ENCODE measurements at regions not wholly inside any gene's neighbourhood (a gene's known extent, or its start where the extent isn't known, plus 50 kb on each side); places are given as distances from the start of the nearest gene placed in this dataset.
"Not testable (repeated sequence)": the region's sequence is repeated elsewhere in the genome, so short reads cannot be mapped to it uniquely, and the experiment has no call there.

DNA sequence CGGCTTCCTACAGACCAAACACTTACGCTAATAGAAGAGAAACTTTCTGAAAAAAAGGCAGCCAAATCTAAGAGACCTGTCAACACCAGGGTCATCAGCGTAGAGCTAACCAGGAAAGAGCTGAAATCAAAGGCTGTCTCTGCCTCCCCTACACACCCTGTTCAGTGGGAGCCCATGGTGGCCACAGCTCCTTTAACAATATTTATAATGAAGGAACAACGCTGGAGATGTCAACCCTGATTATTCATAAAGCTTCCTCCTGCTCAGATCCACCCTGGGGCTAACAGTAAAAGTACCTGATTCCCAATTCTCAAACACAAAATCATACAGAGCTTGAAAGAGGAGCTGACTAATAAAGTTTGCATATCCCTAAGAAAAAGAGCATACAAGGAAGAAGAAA, 133.7 kb downstream of the ANXA2 start:
- DNase-seq, result no peak

DNA sequence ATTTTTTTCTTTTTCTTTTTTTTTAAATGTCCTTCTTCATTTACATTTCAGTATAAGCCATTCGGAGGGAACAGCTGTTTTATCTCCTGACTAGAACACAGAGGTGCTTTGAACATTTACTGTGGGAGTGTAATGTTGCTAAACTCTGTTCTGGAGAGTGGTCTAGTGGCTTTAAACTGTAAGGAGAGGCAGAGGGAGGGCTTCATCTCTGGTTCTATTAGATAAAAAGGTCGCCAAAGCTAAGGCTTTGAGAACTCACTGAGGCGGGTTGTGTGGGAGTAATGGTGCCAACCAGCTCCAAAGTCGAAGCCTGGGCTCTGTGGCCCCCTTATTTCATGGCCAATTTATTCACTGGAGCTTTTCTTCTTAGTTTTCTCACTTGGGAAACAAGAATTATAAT, 133.2 kb downstream of the ANXA2 start:
- peak; percentile 33 for DNase-seq

DNA sequence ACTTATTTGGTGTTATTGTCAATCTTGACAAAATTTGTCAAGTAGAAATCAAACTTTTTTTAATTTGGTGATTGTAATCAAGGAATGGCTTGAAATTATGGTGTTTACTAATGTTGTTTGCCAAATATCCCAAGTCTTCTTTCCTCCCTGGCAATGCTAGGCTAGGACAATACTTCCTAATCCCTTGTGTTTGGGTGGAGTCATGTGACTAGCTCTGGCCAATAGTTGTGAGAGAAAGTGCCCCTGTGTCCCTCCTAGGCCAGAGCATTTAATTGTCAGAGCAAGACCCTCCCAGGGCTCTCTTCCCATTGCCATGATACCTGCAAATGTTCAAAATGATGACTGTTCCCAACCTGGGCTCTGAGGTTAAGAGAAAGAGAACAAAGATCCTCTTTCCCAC, 132.7 kb downstream of the ANXA2 start:
- DNase-seq, result no peak

DNA sequence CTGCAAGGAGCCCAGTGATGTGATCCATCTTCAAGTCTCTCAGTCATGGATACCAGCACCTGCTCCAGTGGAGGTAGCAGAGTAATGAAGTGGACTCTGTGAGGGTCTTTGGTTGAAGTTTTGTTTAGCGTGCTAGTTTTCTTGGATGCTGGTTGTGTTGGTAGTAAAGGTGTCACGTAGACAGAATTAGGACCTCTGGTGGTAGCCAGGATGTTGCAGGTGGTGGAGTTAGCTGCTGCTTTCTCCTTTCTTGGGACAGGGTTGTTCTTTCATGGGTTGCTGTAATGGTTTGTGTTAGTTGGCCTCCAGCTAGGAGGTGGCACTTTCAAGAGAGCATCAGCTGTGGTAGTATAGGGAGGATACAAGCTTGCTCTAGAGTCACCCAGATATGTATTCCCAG, 125.2 kb downstream of the ANXA2 start:
- no peak for DNase-seq

DNA sequence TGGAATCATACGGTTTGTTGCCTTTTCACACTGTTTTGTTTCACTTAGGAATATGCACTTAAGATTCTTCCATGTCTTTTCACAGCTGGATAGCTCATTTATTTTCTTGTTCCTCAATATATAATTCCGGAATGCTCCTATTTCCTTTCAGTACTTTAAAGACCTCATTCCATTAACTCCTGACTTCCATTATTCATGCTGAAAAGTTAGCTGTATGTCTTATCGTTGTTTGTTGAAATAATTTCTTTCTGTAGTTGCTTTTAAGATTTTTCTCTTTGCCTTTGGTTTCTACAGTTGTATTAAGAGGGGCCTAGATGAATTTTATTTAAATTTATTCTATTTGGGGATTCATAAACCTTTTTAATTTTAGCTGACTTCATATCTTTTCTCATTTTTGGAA, 122.2 kb downstream of the ANXA2 start:
- DNase-seq, result no peak

DNA sequence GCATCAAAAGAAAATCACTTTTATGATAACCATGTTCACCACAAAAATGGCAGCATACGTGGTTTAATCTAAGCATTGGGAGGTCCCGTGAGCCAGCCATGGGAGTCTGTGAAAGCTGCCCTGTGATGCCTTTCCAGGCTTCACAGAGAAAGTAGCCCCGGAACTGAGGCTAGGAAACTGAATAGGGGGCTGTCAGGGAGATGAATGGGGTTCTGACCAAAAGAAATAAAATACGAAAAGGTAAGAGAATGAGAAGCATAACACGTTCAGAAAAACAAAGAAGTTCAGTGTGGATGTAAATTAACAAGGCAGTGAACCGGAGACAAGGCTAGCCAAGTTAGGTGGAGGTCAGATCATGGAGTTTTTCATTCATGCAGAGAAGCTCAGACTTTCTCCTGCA, 118.9 kb downstream of the ANXA2 start:
- DNase-seq, result peak; percentile 35

DNA sequence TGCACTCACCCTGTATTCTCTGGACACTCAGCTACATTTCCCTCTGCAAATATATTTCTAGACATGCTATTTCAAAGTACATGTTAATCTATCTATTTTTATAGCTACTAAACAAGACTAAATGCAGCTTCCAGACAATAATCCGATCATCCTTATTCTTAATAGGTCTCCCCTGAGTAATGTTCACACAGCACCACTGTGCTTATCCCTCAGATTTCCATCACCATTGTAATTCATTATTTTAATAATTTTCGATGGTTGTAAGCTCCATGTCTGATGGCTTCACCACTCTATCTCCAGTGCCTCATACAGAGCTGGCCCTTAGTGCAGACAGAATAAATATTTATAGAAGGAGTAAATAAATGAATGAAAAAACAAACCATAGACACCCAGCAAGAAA, 117.5 kb downstream of the ANXA2 start:
- no peak for DNase-seq

DNA sequence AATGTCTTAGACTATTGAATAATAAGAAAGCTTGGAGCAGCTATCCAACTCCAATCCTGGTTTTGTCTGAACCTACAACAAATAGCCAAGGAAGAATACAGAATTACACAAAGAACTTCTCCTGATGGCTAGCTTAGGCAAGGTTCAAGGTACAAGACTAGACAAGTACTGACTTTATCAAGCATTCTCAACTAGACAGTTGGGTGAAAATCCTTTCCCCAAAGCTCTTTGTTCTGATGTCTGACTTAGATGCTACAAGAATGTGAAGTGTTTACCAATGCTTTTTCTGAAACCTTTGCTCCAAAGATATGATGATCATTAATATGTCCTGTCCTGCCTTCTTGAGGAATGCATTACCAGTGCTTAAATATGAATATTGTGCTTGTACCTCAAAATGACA, 113.8 kb downstream of the ANXA2 start:
- no peak for DNase-seq

DNA sequence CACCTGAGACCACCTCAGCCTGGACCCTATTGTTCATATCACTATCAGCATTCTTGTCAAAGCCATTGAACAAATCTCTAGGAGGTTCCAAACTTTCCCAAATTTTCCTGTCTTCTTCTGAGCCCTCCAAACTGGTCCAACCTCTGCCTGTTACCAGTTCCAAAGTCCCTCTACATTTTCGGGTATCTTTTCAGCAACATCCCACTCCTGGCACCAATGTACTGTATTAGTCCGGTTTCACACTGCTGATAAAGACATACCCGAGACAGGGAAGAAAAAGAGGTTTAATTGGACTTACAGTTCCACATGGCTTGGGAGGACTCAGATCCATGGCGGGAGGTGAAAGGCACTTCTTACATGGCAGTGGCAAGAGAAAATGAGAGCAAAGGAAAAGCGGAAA, 101.9 kb downstream of the ANXA2 start:
- not testable (repeated sequence) for DNase-seq

DNA sequence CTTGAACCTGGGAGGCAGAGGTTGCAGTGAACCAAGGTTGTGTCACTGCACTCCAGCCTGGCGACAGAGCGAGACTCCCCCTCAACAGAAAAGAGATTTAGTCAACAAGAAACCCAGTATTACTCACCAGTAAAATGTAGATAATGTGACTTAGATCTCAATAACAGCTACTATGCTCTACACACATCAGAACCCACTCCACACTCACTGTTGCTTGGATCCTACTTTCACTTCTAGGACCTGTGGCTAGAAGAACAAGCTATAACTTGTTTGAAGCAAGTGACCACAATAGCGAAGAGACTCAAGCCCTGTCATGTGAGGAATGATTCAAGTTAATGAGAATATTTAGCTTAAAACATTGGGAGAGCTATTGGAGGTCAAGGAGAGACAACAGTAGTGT, 100.7 kb downstream of the ANXA2 start:
- DNase-seq, result no peak

Data from left kidney (tissue), 1 donor.